Breast epithelium (tissue), 4 donors: ENCODE measurements at regions not wholly inside any gene's neighbourhood (a gene's known extent, or its start where the extent isn't known, plus 50 kb on each side); places are given as distances from the start of the nearest gene placed in this dataset.

ENCODE experiments used
- DNase-seq, 2 donors: peaks; one replicate each; pipeline ENCODE4 v3.0.0-alpha.2; 2019; ENCODE audit warnings: low spot score in 2 of 2
- H3K27ac ChIP-seq, 2 donors: fragments of 200-600 bp; sonication (generic) in 1 of 2; one replicate each; pipeline ENCODE4 v1.5.1; 2016 to 2019; ENCODE audit warnings: mild to moderate bottlenecking in 1 of 2
- H3K27me3 ChIP-seq, 2 donors: fragments of 200-600 bp; sonication (generic) in 1 of 2; one replicate each; pipeline versions ENCODE4 v1.5.1 to v1.6.0; 2017 to 2019; ENCODE audit warnings: control low read depth in 1 of 2, mild to moderate bottlenecking in 1 of 2
- H3K36me3 ChIP-seq: fragments of 200-600 bp; one replicate; pipeline ENCODE4 v1.5.1; 2019
- H3K4me1 ChIP-seq, 2 donors: fragments of 200-600 bp; sonication (generic); one replicate each; pipeline ENCODE4 v1.5.1; 2016 to 2019; ENCODE audit warnings: control low read depth in 1 of 2
- H3K4me3 ChIP-seq, 3 donors: fragments of 200-600 bp; sonication (generic); 1 replicate in 2 of 3; 2 replicates in 1 of 3; pipeline ENCODE4 v1.5.1; 2016 to 2019; ENCODE audit warnings: mild to moderate bottlenecking in 3 of 3, moderate library complexity in 2 of 3
- H3K9me3 ChIP-seq, 2 donors: fragments of 200-600 bp; sonication (generic) in 1 of 2; one replicate each; pipeline ENCODE4 v1.5.1; 2016 to 2019; ENCODE audit warnings: control low read depth in 1 of 2
- CTCF ChIP-seq, 3 donors: fragments of 450-650 bp; IDR thresholded peaks; one replicate each; pipeline ENCODE4 v1.5.1; 2016 to 2017; ENCODE audit warnings: antibody characterized with exemption in 3 of 3, mild to moderate bottlenecking in 3 of 3, moderate library complexity in 3 of 3
- POLR2A ChIP-seq: fragments of 450-650 bp; IDR thresholded peaks from one replicate; pipeline ENCODE4 v1.6.1; 2016; ENCODE audit warnings: antibody characterized with exemption, mild to moderate bottlenecking, moderate library complexity
- POLR2AphosphoS5 ChIP-seq, 3 donors: sonication (generic); formaldehyde crosslinking; IDR thresholded peaks; one replicate each; pipeline ENCODE4 v1.6.1; 2017; ENCODE audit warnings: antibody characterized with exemption in 3 of 3
- intact Hi-C: fragments of 100-400 bp; cut with DNase I; formaldehyde crosslinking; loops from one replicate; pipeline ENCODE4 v1.15.1; 2023; ENCODE audit warnings: low total_unique reads

GRCh38 chr11:82365351-82365750, 368.3 kb downstream of the FAM181B start:
- no peaks in the 10 kb centered on the region for H3K9me3 ChIP-seq
- intact Hi-C loops = no loop called here
- TF ChIP-seq POLR2AphosphoS5 (IDR thresholded peaks at IDR 0.05) = no peak
- no peak for TF ChIP-seq CTCF (IDR thresholded peaks at IDR 0.05)
- TF ChIP-seq POLR2A = no peak
- H3K27ac ChIP-seq = no peak overlapping the region
- H3K4me1 ChIP-seq = no peaks in the 10 kb centered on the region
- DNase-seq = no peak
- no peaks in the 10 kb centered on the region for H3K36me3 ChIP-seq
- no peak overlapping the region for H3K4me3 ChIP-seq
- no peaks in the 10 kb centered on the region for H3K27me3 ChIP-seq

- intact Hi-C loops = no loop called here
- TF ChIP-seq CTCF (IDR thresholded peaks at IDR 0.05) = no peak
- Histone ChIP-seq H3K4me1 (no peaks in the 10 kb centered on the region), H3K36me3 (no peaks in the 10 kb centered on the region), H3K9me3 (peaks cover 0 to 6% of the 10 kb centered on the region in 2 donors), H3K27me3 (no peaks in the 10 kb centered on the region), H3K27ac (no peak overlapping the region), H3K4me3 (no peak overlapping the region)
- no peak for DNase-seq
Measured at GRCh38 chr11:82356316-82356715, 377.3 kb downstream of the FAM181B start.

- Histone ChIP-seq H3K4me1 (no peaks in the 10 kb centered on the region), H3K9me3 (peaks cover 0 to 6% of the 10 kb centered on the region in 2 donors), H3K27ac (no peak overlapping the region), H3K4me3 (no peak overlapping the region), H3K36me3 (no peaks in the 10 kb centered on the region), H3K27me3 (no peaks in the 10 kb centered on the region)
- intact Hi-C loops = no loop called here
- DNase-seq = no peak
- no peak for TF ChIP-seq POLR2AphosphoS5 (IDR thresholded peaks at IDR 0.05)
- TF ChIP-seq POLR2A = no peak
- no peak for TF ChIP-seq CTCF (IDR thresholded peaks at IDR 0.05)
Measured at GRCh38 chr11:82355313-82355823, 378.3 kb downstream of the FAM181B start.

GRCh38 chr11:82326853-82327252, 406.8 kb downstream of the FAM181B start:
- no peak overlapping the region for H3K4me3 ChIP-seq
- no peaks in the 10 kb centered on the region for H3K36me3 ChIP-seq
- H3K27me3 ChIP-seq = no peaks in the 10 kb centered on the region
- TF ChIP-seq CTCF (IDR thresholded peaks at IDR 0.05) = no peak
- no peak for TF ChIP-seq POLR2AphosphoS5 (IDR thresholded peaks at IDR 0.05)
- no peak for TF ChIP-seq POLR2A
- no peak overlapping the region for H3K27ac ChIP-seq
- no peak for DNase-seq
- H3K4me1 ChIP-seq = no peaks in the 10 kb centered on the region
- H3K9me3 ChIP-seq = no peaks in the 10 kb centered on the region
- intact Hi-C loops = no loop called here

- Histone ChIP-seq H3K27me3 (no peaks in the 10 kb centered on the region), H3K36me3 (no peaks in the 10 kb centered on the region), H3K4me3 (no peak overlapping the region), H3K27ac (no peak overlapping the region), H3K4me1 (no peaks in the 10 kb centered on the region), H3K9me3 (no peaks in the 10 kb centered on the region)
- no peak for DNase-seq
- intact Hi-C loops = no loop called here
- no peak for TF ChIP-seq POLR2A
- no peak for TF ChIP-seq POLR2AphosphoS5 (IDR thresholded peaks at IDR 0.05)
- TF ChIP-seq CTCF (IDR thresholded peaks at IDR 0.05) = no peak
Measured at GRCh38 chr11:82321206-82321605, 412.5 kb downstream of the FAM181B start.
